Kidney (tissue), 13 donors: ENCODE measurements at regions not wholly inside any gene's neighbourhood (a gene's known extent, or its start where the extent isn't known, plus 50 kb on each side); places are given as distances from the start of the nearest gene placed in this dataset.

Experiments used
- DNase-seq, 5 donors: peaks; one replicate each; pipeline ENCODE4 v3.0.0-alpha.2; 2013 to 2020
- FAIRE-seq: peaks from 2 replicates; lab custom pipeline; 2012; peaks lifted over from hg19 to GRCh38; lab: Jason Lieb, UNC
- H3K27ac ChIP-seq, 2 donors: one replicate each; pipeline ENCODE4 v1.7.0; 2013; ENCODE audit warnings: low read depth in 2 of 2, low read length in 2 of 2, inconsistent platforms in 1 of 2
- H3K27me3 ChIP-seq: one replicate; pipeline ENCODE4 v1.7.1; 2013; ENCODE audit warnings: low read length, inconsistent platforms; ENCODE audit not compliant: control insufficient read depth, insufficient read depth
- H3K36me3 ChIP-seq, 3 donors: one replicate each; pipeline versions ENCODE4 v1.7.0 to v1.7.1; 2013; ENCODE audit warnings: low read length in 3 of 3, control low read depth in 1 of 3, inconsistent platforms in 1 of 3; ENCODE audit not compliant: insufficient read depth in 3 of 3, control insufficient read depth in 2 of 3
- H3K4me1 ChIP-seq, 3 donors: one replicate each; pipeline versions ENCODE4 v1.7.0 to v1.7.1; 2013; ENCODE audit warnings: low read length in 3 of 3, inconsistent platforms in 1 of 3, low read depth in 1 of 3; ENCODE audit not compliant: control insufficient read depth in 2 of 3, insufficient read depth in 2 of 3
- H3K4me3 ChIP-seq, 3 donors: one replicate each; pipeline versions ENCODE4 v1.7.0 to v1.8.1; 2013; ENCODE audit warnings: low read length in 3 of 3, control low read depth in 1 of 3, inconsistent platforms in 1 of 3
- H3K9ac ChIP-seq, 3 donors: one replicate each; pipeline versions ENCODE4 v1.7.0 to v1.7.1; 2013; ENCODE audit warnings: low read length in 3 of 3, control low read depth in 1 of 3, inconsistent platforms in 1 of 3
- H3K9me3 ChIP-seq, 3 donors: one replicate each; pipeline versions ENCODE4 v1.7.0 to v1.7.1; 2013; ENCODE audit warnings: low read length in 3 of 3, control low read depth in 1 of 3, inconsistent platforms in 1 of 3; ENCODE audit not compliant: control insufficient read depth in 2 of 3, insufficient read depth in 1 of 3
- CTCF ChIP-seq: IDR thresholded peaks from 3 replicates; pipeline ENCODE4 v1.5.1; 2012; ENCODE audit warnings: mild to moderate bottlenecking, moderate library complexity, borderline replicate concordance; ENCODE audit not compliant: insufficient read depth; ENCODE audit errors: extremely low read depth
- intact Hi-C: fragments of 100-400 bp; cut with DNase I; formaldehyde crosslinking; loops from one replicate; pipeline ENCODE4 v1.11.1; 2022
- donor health status: control.
- donor health status: control.
- donor health status: control.
- donor health status: control.
- donor health status: control.
- donor health status: DM: yes; HTN: yes; CAD: no.
- donor health status: Normal renal cell carcinoma (clear cell type).

GRCh38 chr21:20527731-20528460 lies 470.3 kb upstream of the NCAM2 start:
- Histone ChIP-seq H3K4me3 (no peak overlapping the region), H3K9me3 (no peaks in the 10 kb centered on the region), H3K27me3 (no peaks in the 10 kb centered on the region), H3K27ac (no peak overlapping the region), H3K36me3 (no peaks in the 10 kb centered on the region), H3K9ac (no peak overlapping the region), H3K4me1 (no peaks in the 10 kb centered on the region)
- TF ChIP-seq CTCF = no peak
- intact Hi-C loops = no loop called here
- DNase-seq = peak in 3 of 5 donors; percentile 11 to 67 (median 47)
- no peak for FAIRE-seq

GRCh38 chr21:20537130-20537529 lies 461.1 kb upstream of the NCAM2 start:
- intact Hi-C loops = no loop called here
- Histone ChIP-seq H3K27ac (no peak overlapping the region), H3K27me3 (no peaks in the 10 kb centered on the region), H3K9me3 (no peaks in the 10 kb centered on the region), H3K36me3 (no peaks in the 10 kb centered on the region), H3K4me3 (no peak overlapping the region), H3K4me1 (no peaks in the 10 kb centered on the region), H3K9ac (no peak overlapping the region)
- DNase-seq = no peak
- TF ChIP-seq CTCF = no peak
- FAIRE-seq = no peak

- H3K4me3 ChIP-seq = no peak overlapping the region
- no peak overlapping the region for H3K27ac ChIP-seq
- no peak for FAIRE-seq
- intact Hi-C loops = no loop called here
- H3K27me3 ChIP-seq = no peaks in the 10 kb centered on the region
- no peak for TF ChIP-seq CTCF
- H3K4me1 ChIP-seq = no peaks in the 10 kb centered on the region
- DNase-seq = peak in 1 of 5 donors; percentile 43
- H3K9ac ChIP-seq = no peak overlapping the region
- H3K36me3 ChIP-seq = no peaks in the 10 kb centered on the region
- H3K9me3 ChIP-seq = no peaks in the 10 kb centered on the region
Measured at GRCh38 chr21:20538039-20538658, 460.1 kb upstream of the NCAM2 start.
